ENCODE measurements at regions not wholly inside any gene's neighbourhood (a gene's known extent, or its start where the extent isn't known, plus 50 kb on each side); places are given as distances from the start of the nearest gene placed in this dataset.

- no peak overlapping the region for H3K27ac Mint-ChIP-seq
- H4K91ac ChIP-seq (ENCODE audit: insufficient read length, low read depth, low read length), result no peak overlapping the region
- no peak overlapping the region for H2AFZ ChIP-seq (ENCODE audit: low read length)
- H3K27me3 Mint-ChIP-seq (ENCODE audit: low read depth), result no peaks in the 10 kb centered on the region
- H2BK20ac ChIP-seq (ENCODE audit: low read depth, low read length, poor library complexity, severe bottlenecking), result no peak overlapping the region
- H3K27me3 ChIP-seq (ENCODE audit: insufficient read depth, low read length), result no peaks in the 10 kb centered on the region
- H3K9ac ChIP-seq (ENCODE audit: extremely low read depth, insufficient read length, low read length), result no peak overlapping the region
- H3K4ac ChIP-seq (ENCODE audit: low read depth, low read length), result no peak overlapping the region
- no peaks in the 10 kb centered on the region for H3K9me3 Mint-ChIP-seq
- no peak overlapping the region for H2BK15ac ChIP-seq (ENCODE audit: low read depth, low read length)
- H3K18ac ChIP-seq (ENCODE audit: insufficient read length, low read depth, low read length), result no peak overlapping the region
- H3K4me1 Mint-ChIP-seq, result peaks cover 2 to 4% of the 10 kb centered on the region in 2 experiments; a peak in 1 of 4 replicates
- no peaks in the 10 kb centered on the region for H3K36me3 Mint-ChIP-seq (ENCODE audit: insufficient read depth in 1 of 3, low read depth in 3 of 3)
- no peak overlapping the region for H4K5ac ChIP-seq (ENCODE audit: insufficient read length, low read depth, low read length)
- H2BK120ac ChIP-seq (ENCODE audit: low read depth, low read length, poor library complexity, severe bottlenecking), result no peak overlapping the region
- no peak overlapping the region for H3K4me3 Mint-ChIP-seq
- no peak overlapping the region for H3K56ac ChIP-seq (ENCODE audit: insufficient read length, low read depth, low read length)
- no peaks in the 10 kb centered on the region for H3K9me3 ChIP-seq (ENCODE audit: control insufficient read depth, low read depth, low read length)
- no peak overlapping the region for H3K4me2 ChIP-seq (ENCODE audit: insufficient read depth, insufficient read length, low read length)
- no peak overlapping the region for H4K8ac ChIP-seq (replicated peaks; ENCODE audit: insufficient read length, low read depth, low read length)
- H3K23me2 ChIP-seq (ENCODE audit: insufficient read length, low read depth, low read length, poor library complexity, severe bottlenecking), result no peaks in the 10 kb centered on the region
- no peak overlapping the region for H2BK5ac ChIP-seq (ENCODE audit: insufficient read length, low read length)
- no peaks in the 10 kb centered on the region for H3K79me1 ChIP-seq (ENCODE audit: insufficient read depth, low read depth, low read length, poor library complexity, severe bottlenecking)
- WGBS (ENCODE audit: extremely low coverage, insufficient read length, low lambda C conversion rate), result no CpG with 5 or more reads among the region's 1 CpG
- DNase-seq, result no peak
- no peak overlapping the region for H3K23ac ChIP-seq (ENCODE audit: insufficient read length, low read depth, low read length)
- no peaks in the 10 kb centered on the region for H3K79me2 ChIP-seq (ENCODE audit: insufficient read depth, low read length)
- no peak overlapping the region for H2BK12ac ChIP-seq (ENCODE audit: insufficient read length, low read depth, low read length)
- no peak overlapping the region for H3T11ph ChIP-seq (ENCODE audit: low read length)
- H3K27ac ChIP-seq (ENCODE audit: insufficient read length, low read depth, low read length), result no peak overlapping the region
- no peaks in the 10 kb centered on the region for H3K4me1 ChIP-seq (ENCODE audit: insufficient read depth, low read length)
- no peak for TF ChIP-seq CTCF (conservative IDR thresholded peaks at IDR 0.05)
- H3K14ac ChIP-seq (ENCODE audit: insufficient read depth, low read length), result no peak overlapping the region
- H4K20me1 ChIP-seq (ENCODE audit: control insufficient read depth, insufficient read depth, insufficient read length), result no peaks in the 10 kb centered on the region
- no peak overlapping the region for H2AK5ac ChIP-seq (ENCODE audit: insufficient read length, low read length)
Measured at GRCh38 chr5:86115164-86115563, 502.6 kb upstream of the COX7C start.

Measured in H9 (cell line).